PC-9 (cell line): ENCODE measurements at regions not wholly inside any gene's neighbourhood (a gene's known extent, or its start where the extent isn't known, plus 50 kb on each side); places are given as distances from the start of the nearest gene placed in this dataset.

Source experiments
- BruUV-seq: library from RNA; stranded (reverse); fragments of 400-500 nt; replicated peaks from 2 replicates; lab custom pipeline; 2021; lab: Mats Ljungman, UMichigan
- CTCF ChIA-PET: fragments of 300-600 bp; sonication (Branson Sonifier 250); formaldehyde crosslinking; loops from one replicate; lab custom pipeline; 2022; ENCODE audit warnings: antibody characterized with exemption; lab: Charles Lee
- POLR2A ChIA-PET: fragments of 300-600 bp; sonication (Branson Sonifier 250); formaldehyde crosslinking; loops from one replicate; lab custom pipeline; 2022; ENCODE audit warnings: antibody characterized with exemption; ENCODE audit not compliant: unreplicated experiment; lab: Charles Lee
- DNase-seq, 2 experiments: peaks; one replicate each; pipeline versions ENCODE4 v3.0.0 to v3.0.0-alpha.2; 2015 to 2022; ENCODE audit warnings: mixed read lengths in 1 of 2
- H2AFZ ChIP-seq: fragments of 200-600 bp; sonication (generic); 2 replicates; pipeline ENCODE4 v1.8.1; 2017; ENCODE audit warnings: antibody characterized with exemption
- H3F3A ChIP-seq: fragments of 200-600 bp; sonication (generic); 2 replicates; pipeline ENCODE4 v1.8.1; 2017; ENCODE audit warnings: antibody characterized with exemption, mild to moderate bottlenecking, low read depth; ENCODE audit not compliant: insufficient read depth
- H3K27ac ChIP-seq: fragments of 200-600 bp; sonication (generic); 2 replicates; pipeline ENCODE4 v1.6.1; 2016; ENCODE audit warnings: mixed run types
- H3K27me3 ChIP-seq: fragments of 200-600 bp; sonication (generic); 2 replicates; pipeline ENCODE4 v1.6.1; 2016; ENCODE audit warnings: low read depth, mixed run types; ENCODE audit not compliant: insufficient read depth
- H3K36me3 ChIP-seq: fragments of 200-600 bp; sonication (generic); 2 replicates; pipeline ENCODE4 v1.6.1; 2016; ENCODE audit warnings: low read depth, mixed run types
- H3K4me1 ChIP-seq: fragments of 200-600 bp; sonication (generic); replicated peaks from 2 replicates; pipeline ENCODE4 v1.6.1; 2016; ENCODE audit warnings: mixed run types; ENCODE audit not compliant: insufficient read depth
- H3K4me2 ChIP-seq: fragments of 200-600 bp; sonication (generic); 2 replicates; pipeline ENCODE4 v1.6.1; 2017; ENCODE audit warnings: mixed run types
- H3K4me3 ChIP-seq: fragments of 200-600 bp; sonication (generic); 2 replicates; pipeline ENCODE4 v1.6.1; 2016; ENCODE audit warnings: mixed run types
- H3K79me2 ChIP-seq: fragments of 200-600 bp; sonication (generic); 2 replicates; pipeline ENCODE4 v1.6.1; 2017; ENCODE audit warnings: low read depth, mixed run types
- H3K9me2 ChIP-seq: fragments of 200-600 bp; sonication (generic); 2 replicates; pipeline ENCODE4 v1.8.1; 2017; ENCODE audit warnings: mild to moderate bottlenecking; ENCODE audit not compliant: insufficient read depth
- H3K9me3 ChIP-seq: fragments of 200-600 bp; sonication (generic); 2 replicates; pipeline ENCODE4 v1.8.1; 2016; ENCODE audit warnings: low read depth; ENCODE audit not compliant: insufficient read depth
- H4K20me1 ChIP-seq: fragments of 200-600 bp; sonication (generic); 2 replicates; pipeline ENCODE4 v1.8.1; 2017; ENCODE audit not compliant: insufficient read depth
- CTCF ChIP-seq: fragments of 200-600 bp; sonication (generic); conservative IDR thresholded peaks from 2 replicates; pipeline ENCODE4 v1.6.1; 2017; ENCODE audit warnings: mixed run types, antibody characterized with exemption, mild to moderate bottlenecking, moderate library complexity
- EZH2 ChIP-seq: fragments of 200-600 bp; sonication (generic); IDR thresholded peaks from 2 replicates; pipeline ENCODE4 v1.8.0; 2017; ENCODE audit warnings: antibody characterized with exemption, low read depth
- intact Hi-C: fragments of 100-400 bp; cut with micrococcal nuclease; formaldehyde crosslinking; loops from one replicate; pipeline ENCODE4 v1.10.0; 2022; ENCODE audit not compliant: unreplicated experiment

DNA sequence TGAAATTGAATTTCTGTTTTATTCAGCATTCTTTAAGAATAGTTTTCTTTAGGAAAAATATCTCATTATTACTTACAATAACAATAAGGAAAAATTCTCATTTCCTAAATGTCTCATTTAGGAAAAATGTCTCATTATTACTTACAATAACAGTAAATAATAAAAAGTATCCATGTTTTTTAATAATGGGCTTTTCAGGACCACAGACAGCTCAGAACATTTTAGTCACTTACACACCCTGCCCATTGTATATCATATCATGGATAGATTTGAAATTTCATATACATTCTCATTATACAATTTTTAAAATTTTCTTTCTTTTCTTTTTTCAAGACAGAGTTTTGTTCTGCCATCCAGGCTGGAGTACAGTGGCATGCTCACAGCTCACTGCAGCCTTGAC, 58.9 kb downstream of the ASCL1 start:
- DNase-seq = no peak
- Histone ChIP-seq H3K9me3 (no peaks in the 10 kb centered on the region), H2AFZ (no peak overlapping the region), H3K27ac (no peak overlapping the region), H3K9me2 (peaks cover 5% of the 10 kb centered on the region; the same call in 1 of the 2 replicates), H4K20me1 (no peaks in the 10 kb centered on the region), H3K79me2 (no peaks in the 10 kb centered on the region), H3K4me2 (no peak overlapping the region), H3K4me3 (no peak overlapping the region), H3F3A (no peaks in the 10 kb centered on the region), H3K27me3 (0 out of 2 replicates have a peak, but pooled peaks cover 4% of the 10 kb centered on the region), H3K36me3 (no peaks in the 10 kb centered on the region), H3K4me1 (no peaks in the 10 kb centered on the region)
- ChIA-PET CTCF (no interaction called here), POLR2A (no interaction called here)
- TF ChIP-seq CTCF (no peak), EZH2 (no peak)
- BruUV-seq = no TSS peak
- intact Hi-C loops = no loop called here

- Histone ChIP-seq H3K4me1 (no peaks in the 10 kb centered on the region), H3K27me3 (no peaks in the 10 kb centered on the region), H3K4me3 (no peak overlapping the region), H3F3A (no peaks in the 10 kb centered on the region), H3K9me2 (0 out of 2 replicates have a peak, but pooled peaks cover 3% of the 10 kb centered on the region), H3K9me3 (no peaks in the 10 kb centered on the region), H2AFZ (no peak overlapping the region), H3K4me2 (no peak overlapping the region), H3K36me3 (no peaks in the 10 kb centered on the region), H3K27ac (no peak overlapping the region), H3K79me2 (no peaks in the 10 kb centered on the region), H4K20me1 (no peaks in the 10 kb centered on the region)
- ChIA-PET POLR2A (no interaction called here), CTCF (no interaction called here)
- BruUV-seq = no TSS peak
- no peak for DNase-seq
- intact Hi-C loops = no loop called here
- TF ChIP-seq EZH2 (no peak), CTCF (no peak)
Observed at GRCh38 chr12:103020839-103021238, 63.4 kb downstream of the ASCL1 start.

DNA sequence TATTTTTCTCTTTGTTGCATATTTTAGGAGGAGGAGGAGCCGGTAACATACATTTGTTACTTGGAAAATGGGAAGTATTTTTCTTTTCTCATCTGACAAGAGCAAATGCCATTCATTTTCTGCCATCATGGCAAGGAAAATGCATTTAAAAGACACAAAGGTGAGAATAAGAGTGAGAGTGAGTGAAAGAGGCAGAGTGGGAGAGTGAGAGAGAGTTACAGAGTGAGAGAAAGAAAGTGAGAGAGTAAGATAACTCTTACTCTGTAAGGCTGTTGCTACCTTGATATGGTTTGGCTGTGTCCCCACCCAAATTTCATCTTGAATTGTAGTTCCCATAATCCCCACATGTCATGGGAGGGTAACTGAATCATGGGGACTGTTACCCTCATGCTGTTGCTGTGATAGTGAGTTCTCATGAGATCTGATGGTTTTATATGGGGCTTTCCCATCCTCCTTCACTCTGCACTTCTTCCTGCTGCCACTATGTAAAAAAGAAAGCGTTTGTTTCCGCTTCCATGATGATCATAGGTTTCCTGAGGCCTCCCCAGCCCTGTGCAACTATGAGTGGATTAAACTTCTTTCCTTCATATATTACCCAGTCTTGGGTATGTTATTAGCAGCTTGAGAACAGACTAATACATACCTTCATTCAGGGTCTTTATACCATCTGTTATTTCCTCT, 64.2 kb downstream of the ASCL1 start:
- H3K4me1 ChIP-seq = no peaks in the 10 kb centered on the region
- H3K27ac ChIP-seq = no peak overlapping the region
- H3K36me3 ChIP-seq = no peaks in the 10 kb centered on the region
- H3K79me2 ChIP-seq = no peaks in the 10 kb centered on the region
- H3K4me2 ChIP-seq = no peak overlapping the region
- BruUV-seq = no TSS peak
- no peaks in the 10 kb centered on the region for H3F3A ChIP-seq
- TF ChIP-seq EZH2 = no peak
- TF ChIP-seq CTCF = no peak
- no peak overlapping the region for H2AFZ ChIP-seq
- ChIA-PET CTCF (no interaction called here), POLR2A (no interaction called here)
- intact Hi-C loops = no loop called here
- H3K27me3 ChIP-seq = no peaks in the 10 kb centered on the region
- no peaks in the 10 kb centered on the region for H3K9me3 ChIP-seq
- DNase-seq = no peak
- H4K20me1 ChIP-seq = no peaks in the 10 kb centered on the region
- no peak overlapping the region for H3K4me3 ChIP-seq
- 0 out of 2 replicates have a peak, but pooled peaks cover 3% of the 10 kb centered on the region for H3K9me2 ChIP-seq
